Endometrial microvascular endothelial cells (primary cell): ENCODE measurements at regions not wholly inside any gene's neighbourhood (a gene's known extent, or its start where the extent isn't known, plus 50 kb on each side); places are given as distances from the start of the nearest gene placed in this dataset.
"Not testable (repeated sequence)": the region's sequence is repeated elsewhere in the genome, so short reads cannot be mapped to it uniquely, and the experiment has no call there.

Experiments used
- in situ Hi-C: cut with HindIII; loops from 2 replicates; pipeline ENCODE4 v1.10.0; 2017; ENCODE audit warnings: low sequenced_read_pairs, low pct_unique_long_range_greater_than_20kb; ENCODE audit errors: inconsistent ontology term

DNA sequence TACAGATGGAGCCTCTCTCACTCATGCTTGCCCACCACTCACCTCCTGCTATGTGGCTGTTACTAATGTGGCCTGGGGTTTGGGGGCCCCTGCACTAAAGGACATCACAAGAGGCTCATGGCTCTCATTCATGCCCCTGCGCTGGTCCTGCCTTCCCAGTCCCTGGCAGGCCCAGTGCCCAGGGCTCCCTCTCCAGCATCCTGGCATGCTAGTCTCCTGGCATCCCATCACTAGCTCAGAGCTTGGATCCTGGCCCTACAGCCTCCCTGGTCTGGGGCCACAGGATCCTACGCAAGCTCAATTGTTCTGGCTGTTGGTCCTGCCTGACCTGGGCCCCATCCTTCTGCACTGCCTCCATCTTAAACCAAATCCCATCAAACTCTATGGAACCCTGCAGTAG, 685.4 kb downstream of the PTPRU start:
- in situ Hi-C loops, result no loop called here

DNA sequence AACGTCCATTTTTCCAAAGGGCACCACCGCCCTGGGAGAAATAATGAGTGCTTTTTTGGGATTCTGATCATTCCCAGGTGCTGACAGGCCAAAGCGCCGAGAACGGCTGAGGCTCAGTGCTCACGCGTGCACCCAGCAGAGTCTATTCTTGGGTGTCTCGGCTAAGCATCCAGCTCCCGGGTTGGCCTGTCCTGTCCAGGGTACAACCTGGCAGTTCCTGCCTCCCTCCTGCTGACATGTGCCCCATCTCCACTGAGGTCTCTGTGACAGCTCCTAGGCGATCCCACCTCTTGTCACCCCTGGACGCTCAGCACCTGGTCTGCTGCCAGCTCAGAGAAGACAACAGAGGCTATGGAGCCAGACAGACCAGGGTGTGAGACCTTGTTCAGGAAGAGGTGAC, 684.5 kb downstream of the PTPRU start:
- in situ Hi-C loops, result no loop called here

DNA sequence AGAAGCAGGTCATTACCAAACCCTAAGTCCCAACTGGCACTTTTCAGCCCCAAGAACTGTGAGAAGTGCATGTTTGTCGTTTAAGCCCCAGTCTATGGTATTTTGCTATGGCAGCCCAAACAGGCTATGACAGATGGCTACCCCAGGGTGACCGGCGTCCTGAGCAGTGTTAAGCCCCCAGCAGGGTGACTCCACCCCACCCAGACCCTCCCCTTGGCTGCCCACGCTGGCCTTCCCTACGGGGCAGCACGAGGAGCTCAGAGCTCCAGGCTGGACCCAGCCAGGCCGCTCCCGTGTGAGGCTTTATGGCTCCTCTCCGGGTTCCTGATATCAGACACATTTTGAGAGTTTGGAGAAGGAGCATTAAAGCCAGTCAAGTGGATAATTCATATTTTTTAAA, 684.0 kb downstream of the PTPRU start:
- in situ Hi-C loops, result no loop called here

DNA sequence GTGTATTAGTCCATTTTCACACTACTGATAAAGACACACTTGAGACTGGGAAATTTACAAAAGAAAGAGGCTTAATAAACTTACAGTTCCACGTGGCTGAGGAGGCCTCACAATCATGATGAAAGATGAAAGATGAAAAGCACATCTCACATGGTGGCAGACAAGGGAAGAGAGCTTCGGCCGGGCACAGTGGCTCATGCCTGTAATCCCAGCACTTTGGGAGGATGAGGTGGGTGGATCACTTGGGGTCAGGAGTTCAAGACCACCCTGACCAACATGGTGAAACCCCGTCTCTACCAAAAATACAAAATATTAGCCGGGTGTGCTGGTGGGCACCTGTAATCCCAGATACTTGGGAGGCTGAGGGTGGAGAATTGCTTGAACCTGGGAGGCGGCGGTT, 682.7 kb downstream of the PTPRU start:
- in situ Hi-C loops, result not testable (repeated sequence)

DNA sequence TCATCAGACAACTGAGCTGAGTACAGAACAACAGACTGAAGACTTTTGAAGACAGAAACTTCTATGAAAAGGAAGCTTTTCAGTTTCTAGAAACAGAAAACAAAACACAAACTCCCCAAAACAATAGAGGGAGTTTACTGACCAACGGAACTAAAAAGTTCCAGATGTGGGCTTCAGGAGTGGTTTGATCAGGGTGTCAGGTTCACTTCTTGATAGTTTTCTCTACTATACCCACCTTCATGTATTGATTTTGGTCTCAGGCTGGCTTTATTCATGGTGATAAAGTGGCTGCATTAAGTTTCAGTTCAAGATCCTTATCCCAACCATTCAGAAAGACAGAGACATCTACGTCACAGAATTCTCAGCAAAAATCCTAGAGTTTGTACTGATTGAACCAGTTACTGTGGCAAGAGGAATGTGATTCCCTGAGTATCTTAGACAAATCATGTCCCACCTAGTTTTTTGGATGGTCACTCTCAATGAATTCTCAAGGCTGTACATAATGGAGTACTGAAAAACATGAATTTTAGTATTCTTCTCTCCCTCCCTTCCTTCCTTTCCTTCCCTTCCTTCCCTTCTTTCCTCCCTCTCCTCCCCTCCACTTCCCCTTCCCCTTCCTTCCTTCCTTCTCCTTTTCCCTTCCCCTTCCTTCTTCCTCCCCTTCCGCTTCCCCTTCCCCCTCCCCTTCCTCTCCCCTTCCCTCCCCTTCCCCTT, 680.5 kb downstream of the PTPRU start:
- in situ Hi-C loops, result no loop called here

DNA sequence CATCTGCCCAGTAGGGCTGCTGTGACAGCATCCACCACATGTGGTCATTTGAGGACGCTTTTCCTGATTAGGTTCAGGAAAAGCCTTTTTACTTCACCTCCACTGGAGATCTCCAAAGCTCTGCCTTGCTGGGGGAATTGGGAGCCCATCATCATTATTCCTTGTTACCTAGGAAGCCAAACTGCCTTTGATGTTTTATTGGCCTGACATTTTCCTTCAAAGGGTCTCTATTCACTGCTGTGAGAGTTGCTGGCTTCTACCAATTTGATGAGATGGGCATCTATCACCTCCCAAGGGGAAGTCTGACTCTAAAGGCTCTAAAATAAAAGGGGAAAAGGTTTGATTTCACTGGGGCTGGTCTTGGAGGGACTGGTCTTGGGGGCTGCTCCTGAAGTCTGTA, 678.6 kb downstream of the PTPRU start:
- in situ Hi-C loops, result no loop called here

DNA sequence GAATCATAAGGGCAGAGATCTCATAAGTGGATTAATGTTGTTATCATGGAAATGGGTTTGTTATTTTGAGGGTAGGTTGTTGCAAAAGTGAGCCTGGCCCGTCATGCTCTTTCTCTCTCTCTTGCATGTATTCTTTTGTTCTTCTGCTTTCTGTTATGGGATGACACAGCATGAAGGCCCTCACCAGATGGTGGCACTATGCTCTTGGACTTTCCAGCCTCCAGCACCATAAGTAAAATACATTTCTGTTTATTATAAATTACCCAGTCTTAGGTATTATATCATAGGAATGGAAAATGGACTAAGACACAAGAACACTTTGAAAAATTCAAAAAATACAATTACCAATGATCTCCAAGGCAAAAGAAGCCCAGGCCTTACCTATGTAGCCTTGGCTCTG, 676.1 kb downstream of the PTPRU start:
- in situ Hi-C loops, result no loop called here

DNA sequence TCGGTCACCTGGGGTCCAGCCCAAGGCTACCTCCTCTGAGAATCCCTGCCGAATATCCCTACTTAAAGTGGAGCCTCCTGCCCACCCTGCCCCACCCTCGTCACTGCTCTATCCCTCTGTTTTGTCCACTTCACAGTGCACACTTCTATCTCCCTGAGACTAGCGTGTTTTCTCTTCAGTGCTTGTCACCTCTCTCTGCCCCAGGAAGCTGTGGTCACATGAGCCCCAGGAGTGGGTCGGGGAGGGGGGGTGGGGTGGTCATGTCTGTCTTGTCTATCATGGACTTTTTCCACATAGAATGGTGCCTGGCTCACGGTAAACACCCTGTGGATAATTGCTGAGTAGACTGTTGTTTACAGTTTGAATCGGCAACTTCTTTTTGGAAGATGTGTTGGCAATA, 673.6 kb downstream of the PTPRU start:
- in situ Hi-C loops, result no loop called here

DNA sequence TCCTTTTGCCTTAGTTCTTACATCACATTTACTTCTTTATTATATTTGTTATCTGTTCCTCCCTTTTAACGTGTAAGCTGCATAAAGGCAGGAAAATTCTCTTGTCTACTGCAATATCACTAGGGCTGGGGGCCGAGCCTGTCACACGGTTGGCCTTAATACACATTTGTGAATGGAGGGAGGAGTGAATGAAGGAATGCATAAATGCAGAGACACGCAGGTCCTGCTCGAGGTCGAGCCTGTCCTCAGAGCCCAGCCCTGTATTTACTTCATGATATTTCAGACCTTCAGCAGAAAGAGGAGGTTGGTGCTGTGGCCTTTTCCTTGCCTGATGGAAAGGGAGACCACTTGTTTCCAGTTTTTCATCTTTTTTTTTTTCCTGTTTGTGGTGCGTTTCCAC, 671.3 kb downstream of the PTPRU start:
- in situ Hi-C loops, result no loop called here

DNA sequence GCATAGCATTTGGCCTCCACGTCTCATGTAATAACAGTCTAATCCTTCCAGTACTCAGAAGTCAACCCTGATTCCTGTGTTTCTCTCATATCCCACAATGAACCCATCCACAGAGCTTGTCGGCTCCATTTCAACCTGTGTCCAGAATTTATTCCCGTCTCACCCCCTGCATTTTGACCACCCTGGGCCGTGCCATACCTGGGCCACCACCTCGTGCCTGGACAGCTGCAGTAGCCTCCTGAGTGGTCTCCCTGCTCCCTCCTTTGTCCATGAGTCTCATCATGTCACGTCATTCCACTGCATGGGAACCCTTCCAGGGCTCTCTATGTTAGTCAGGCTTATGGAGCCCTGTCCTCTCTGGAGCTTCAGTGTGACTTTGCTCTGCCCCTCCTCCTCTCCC, 670.6 kb downstream of the PTPRU start:
- in situ Hi-C loops, result no loop called here

DNA sequence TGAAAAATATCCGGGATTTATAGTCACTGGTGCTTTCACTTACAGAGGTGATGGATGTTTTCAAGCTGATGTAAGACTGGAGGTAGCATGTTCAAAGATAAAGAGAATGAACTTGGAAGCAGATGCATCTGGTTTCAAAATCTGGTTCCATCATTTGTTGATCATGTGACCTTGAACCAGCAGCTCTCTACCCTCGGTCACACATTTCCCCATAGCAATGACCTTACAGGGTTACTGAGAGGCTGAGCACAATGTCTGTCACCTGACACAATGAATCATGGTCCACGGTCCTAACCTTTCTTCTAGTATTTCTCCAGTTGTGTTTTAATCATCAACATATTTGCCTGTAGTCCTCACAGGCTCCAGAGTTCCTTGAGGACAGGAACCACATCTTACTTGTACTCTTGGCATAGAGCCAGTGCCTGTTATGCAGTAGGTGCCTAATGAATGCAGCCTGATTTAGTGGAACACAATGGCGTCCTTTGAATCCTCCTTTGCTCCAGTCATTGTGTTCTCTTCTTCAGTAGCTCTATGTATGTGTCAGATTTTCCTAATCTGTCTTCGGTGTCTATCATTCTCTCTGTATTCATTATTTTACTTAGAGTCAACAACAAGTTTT, 667.3 kb downstream of the PTPRU start:
- in situ Hi-C loops, result no loop called here

DNA sequence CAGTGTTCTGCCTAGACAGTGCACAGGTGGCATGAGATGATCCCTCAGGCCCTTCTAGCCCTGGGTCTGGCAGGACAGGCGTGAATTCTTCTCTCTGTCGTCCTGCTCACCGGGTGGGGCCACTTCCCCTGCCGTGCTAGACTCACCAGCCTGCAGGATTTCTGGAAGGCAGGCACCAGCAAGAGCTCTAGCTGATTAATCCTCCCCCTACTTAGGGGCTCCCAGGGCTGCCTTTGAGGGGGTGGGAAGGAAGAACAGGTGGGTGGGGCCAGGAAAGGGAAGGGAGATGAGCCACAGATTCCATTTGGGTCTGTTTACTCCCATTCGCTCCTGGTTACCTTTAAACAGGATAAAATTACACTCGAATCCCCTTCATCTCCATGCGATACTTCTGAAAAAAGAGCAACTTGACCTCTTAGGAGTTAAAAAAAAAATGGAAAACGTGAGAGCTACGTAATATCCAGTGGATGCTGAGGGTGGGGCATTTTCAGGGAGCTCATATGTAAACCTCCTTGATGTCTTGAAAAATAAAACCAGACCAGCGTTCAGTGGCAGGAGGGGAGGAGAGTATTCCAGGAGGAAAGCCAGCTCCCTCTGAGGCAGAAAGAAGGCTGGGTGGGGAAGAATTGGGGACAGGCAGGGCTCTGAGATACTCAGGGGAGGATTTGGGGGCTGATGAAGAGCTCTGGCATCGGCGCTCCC, 665.5 kb downstream of the PTPRU start:
- in situ Hi-C loops, result no loop called here

DNA sequence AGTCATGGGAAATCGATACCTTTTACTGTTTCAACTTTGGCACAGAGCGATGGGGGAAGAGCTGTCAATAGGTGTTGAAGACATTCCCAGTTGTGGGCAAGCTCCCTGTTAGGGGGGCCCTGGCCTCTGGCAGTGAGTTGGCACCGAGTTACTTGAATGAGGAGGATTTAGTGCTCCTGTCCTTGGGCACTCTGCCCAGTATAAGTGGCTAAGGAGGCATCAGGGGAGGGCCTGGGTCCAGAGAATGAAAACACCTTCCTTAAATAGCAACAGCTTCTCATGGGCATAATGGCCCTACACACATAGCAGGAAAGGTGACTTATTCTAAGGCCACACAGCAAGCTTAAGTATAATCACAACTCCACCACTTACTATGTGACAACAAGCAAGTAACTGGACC, 664.4 kb downstream of the PTPRU start:
- in situ Hi-C loops, result no loop called here

DNA sequence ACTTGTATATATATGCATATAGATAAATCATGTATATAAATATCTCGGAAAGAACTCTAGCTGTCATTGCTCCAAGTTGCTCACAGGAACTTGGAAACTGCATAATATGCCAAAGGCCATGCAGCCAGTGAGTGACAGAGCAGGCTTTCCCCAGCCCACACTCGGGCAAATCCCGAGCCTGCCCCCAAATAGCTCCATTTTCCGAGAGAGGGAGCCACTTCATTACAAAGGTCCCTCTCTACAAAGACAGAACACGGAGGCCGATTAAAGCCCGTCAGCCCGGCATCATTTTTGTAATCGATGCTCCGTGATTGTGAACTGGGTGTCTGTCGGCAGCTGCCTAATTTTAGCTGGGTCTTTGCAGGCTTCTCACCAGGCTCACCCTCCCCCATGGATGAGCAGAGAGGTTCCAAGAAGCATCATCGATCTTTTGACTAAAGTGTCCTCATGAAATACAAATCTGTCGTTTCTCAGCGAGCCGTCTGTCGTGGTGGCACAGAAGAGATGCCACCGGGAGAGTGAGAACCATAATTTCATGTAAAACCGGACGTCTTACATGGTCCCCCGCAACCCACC, 663.9 kb downstream of the PTPRU start:
- in situ Hi-C loops, result no loop called here

DNA sequence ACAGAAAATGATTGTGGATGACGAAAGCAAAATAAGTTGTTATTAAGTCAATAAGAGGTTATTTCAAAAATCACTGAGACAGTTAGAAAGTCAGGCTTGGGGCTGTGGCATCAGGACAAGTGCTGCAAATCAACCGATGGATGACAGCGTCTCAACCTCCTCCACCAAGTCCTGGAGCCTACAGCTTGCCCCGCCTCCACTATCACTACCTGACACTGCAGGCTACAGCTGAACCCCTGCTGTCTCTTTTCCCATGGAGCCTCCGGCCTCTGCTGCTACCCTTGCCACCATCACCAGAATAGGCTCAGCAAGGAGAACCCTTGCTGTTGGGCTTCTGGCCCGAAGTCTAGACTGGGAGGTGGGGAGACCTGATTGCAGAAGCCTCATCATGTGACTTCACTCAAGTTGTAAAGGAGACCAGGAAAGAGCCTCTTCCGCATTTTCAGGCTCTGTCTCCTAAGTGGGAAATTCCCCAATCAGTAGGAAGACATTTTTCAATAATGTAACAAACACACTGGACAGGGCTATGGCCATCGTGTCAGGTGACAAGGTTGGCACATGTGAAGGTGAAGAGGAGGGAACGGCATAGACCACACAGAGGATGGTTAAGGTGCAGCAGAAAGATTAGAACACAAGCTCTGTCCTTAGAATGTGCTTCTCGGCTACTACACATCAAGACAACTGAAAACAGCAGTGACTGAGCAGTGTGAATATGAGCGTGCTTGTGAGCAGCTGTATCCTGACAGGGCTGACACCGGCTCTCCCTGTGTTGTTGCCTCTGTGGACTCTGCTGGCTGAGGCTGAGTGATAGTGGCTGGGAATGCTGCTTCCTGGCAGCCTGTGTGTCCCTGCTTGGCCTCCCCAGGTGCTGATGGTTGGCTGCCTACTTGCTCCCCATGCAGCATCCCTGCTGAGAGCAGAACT, 660.7 kb downstream of the PTPRU start:
- in situ Hi-C loops, result no loop called here

DNA sequence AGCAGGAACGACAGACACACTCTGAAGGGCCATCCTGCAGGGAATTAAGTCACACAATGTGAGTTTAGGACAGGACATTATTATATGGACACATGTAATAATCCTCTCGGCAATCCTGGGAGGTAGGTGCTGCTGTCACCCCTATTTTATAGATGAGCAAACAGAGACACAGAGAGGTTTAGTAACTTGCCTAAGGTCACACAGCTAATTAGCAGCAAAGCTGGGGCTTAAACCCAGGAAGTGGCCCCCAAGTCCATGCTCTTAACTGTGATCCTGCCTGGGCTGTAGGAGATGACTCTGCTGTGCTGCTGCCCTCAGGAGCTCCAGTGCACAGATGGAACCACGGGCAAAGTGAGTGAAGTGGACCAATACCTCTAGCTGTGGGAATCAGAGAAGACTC, 660.0 kb downstream of the PTPRU start:
- in situ Hi-C loops, result no loop called here

DNA sequence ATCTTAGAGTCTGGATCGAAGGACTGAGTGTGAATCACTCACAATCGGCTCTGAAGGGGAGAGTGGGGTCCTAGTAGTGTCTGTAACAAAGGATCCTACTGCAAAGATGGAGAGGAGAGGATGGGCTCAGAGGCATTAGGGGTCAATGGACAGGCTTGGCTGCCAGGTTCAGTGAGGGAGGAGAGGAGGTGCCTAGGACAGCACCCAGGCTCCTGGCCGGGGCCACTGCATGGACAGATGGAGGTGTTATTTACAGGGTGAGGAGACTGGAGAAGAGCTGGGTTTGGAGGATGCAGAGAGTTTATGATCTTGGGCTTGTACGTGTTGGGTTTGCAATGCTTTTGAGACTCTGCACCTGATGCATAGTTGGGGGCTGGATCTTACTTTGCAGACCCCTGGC, 658.9 kb downstream of the PTPRU start:
- in situ Hi-C loops, result no loop called here

DNA sequence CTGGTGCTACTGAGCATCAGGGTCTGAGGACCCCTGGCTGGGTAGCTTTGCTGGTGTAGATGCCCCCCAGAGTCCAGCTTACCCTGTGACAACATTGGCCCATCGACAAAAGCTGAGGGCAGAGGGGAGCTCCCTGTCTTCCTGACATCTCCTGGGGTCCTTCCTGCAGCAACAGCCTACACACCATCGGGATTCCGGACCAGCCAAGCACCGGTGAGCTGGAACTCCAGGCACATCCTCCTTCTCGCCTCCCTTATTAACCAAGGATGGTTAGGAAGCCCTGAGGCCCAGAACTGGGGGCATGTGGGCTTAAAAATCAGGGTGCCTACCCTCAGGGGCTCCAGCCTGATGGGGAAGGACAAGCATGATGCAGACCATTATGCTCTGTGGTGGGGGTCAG, 658.0 kb downstream of the PTPRU start:
- in situ Hi-C loops, result no loop called here

DNA sequence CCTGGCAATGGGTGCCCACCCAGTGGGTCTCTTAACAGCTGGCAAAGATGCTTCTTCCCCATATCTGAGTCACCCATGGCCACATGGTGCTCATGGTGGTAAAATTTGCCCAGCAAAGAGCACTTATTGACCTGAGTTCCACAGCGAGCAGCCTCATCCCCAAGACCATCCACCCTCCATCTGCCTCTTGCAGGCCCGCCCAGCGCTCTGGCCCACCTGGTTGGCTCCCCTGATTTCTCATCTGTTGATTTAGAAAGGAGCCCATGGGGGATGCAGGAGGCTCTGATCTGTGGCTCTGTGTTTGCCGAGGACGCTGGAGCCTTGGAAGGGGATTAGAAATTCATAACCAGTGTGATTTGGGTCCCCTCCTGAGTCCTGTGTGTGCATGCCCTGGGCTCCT, 657.5 kb downstream of the PTPRU start:
- in situ Hi-C loops, result no loop called here
